HFFc6 (cell line): ENCODE measurements at regions not wholly inside any gene's neighbourhood (a gene's known extent, or its start where the extent isn't known, plus 50 kb on each side); places are given as distances from the start of the nearest gene placed in this dataset.

Source experiments
- DNase-seq: peaks from one replicate; pipeline ENCODE4 v3.0.0-alpha.2; 2018
- H3K27ac Mint-ChIP-seq: 2 replicates; pipeline ENCODE4 v1.8.0; 2020; ENCODE audit warnings: mild to moderate bottlenecking, mixed read lengths
- H3K27me3 Mint-ChIP-seq: 2 replicates; pipeline ENCODE4 v1.8.0; 2021; ENCODE audit warnings: mild to moderate bottlenecking, moderate library complexity, mixed read lengths; ENCODE audit not compliant: insufficient read depth
- H3K36me3 Mint-ChIP-seq: 2 replicates; pipeline ENCODE4 v1.8.0; 2021; ENCODE audit warnings: low read depth, mixed read lengths
- H3K4me1 Mint-ChIP-seq: 2 replicates; pipeline ENCODE4 v1.8.0; 2020; ENCODE audit warnings: low read depth, mixed read lengths
- H3K4me3 Mint-ChIP-seq: 2 replicates; pipeline ENCODE4 v1.8.0; 2020; ENCODE audit warnings: mild to moderate bottlenecking, moderate library complexity, mixed read lengths
- H3K9me3 Mint-ChIP-seq: 2 replicates; pipeline ENCODE4 v1.8.0; 2020; ENCODE audit warnings: mild to moderate bottlenecking, mixed read lengths
- TF ChIP-seq, protein P1 (sequence below): fragments of 200-600 bp; sonication (generic); IDR thresholded peaks from 2 replicates; pipeline ENCODE4 v1.5.0; 2021; ENCODE audit warnings: antibody characterized with exemption, mild to moderate bottlenecking

DNA sequence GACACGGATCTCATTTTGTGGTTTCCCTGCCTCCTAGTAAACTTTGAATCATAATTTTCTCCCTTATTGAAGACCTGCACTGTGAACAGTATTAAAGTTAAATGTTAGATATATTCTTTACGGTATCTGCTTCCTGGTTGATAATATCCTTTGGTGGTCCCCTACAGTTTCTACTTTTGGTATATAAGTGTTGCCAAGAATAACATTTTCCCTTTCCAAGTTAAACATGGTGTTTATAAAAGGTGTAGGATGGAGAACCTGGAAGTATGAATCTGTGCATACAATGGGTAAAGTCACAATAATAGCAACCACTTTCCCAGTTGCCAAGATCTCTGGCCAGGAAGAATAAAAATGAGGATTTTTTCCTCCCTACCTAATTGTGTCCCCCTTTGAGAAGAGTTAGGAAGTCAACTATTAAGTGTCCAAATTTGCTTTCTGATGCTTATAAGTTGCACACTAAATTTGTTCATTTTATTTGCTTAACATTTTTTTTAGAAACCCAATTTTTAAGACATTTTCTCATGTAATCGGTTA, 201.0 kb upstream of the STK17B start:
- H3K4me1 Mint-ChIP-seq = peaks cover 4% of the 10 kb centered on the region
- TF ChIP-seq, protein P1, sequence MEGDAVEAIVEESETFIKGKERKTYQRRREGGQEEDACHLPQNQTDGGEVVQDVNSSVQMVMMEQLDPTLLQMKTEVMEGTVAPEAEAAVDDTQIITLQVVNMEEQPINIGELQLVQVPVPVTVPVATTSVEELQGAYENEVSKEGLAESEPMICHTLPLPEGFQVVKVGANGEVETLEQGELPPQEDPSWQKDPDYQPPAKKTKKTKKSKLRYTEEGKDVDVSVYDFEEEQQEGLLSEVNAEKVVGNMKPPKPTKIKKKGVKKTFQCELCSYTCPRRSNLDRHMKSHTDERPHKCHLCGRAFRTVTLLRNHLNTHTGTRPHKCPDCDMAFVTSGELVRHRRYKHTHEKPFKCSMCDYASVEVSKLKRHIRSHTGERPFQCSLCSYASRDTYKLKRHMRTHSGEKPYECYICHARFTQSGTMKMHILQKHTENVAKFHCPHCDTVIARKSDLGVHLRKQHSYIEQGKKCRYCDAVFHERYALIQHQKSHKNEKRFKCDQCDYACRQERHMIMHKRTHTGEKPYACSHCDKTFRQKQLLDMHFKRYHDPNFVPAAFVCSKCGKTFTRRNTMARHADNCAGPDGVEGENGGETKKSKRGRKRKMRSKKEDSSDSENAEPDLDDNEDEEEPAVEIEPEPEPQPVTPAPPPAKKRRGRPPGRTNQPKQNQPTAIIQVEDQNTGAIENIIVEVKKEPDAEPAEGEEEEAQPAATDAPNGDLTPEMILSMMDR = no peak
- no peak for DNase-seq
- H3K27me3 Mint-ChIP-seq = no peaks in the 10 kb centered on the region
- no peak overlapping the region for H3K4me3 Mint-ChIP-seq
- H3K9me3 Mint-ChIP-seq = peaks cover 8% of the 10 kb centered on the region
- H3K27ac Mint-ChIP-seq = no peak overlapping the region
- H3K36me3 Mint-ChIP-seq = peaks cover 9% of the 10 kb centered on the region

DNA sequence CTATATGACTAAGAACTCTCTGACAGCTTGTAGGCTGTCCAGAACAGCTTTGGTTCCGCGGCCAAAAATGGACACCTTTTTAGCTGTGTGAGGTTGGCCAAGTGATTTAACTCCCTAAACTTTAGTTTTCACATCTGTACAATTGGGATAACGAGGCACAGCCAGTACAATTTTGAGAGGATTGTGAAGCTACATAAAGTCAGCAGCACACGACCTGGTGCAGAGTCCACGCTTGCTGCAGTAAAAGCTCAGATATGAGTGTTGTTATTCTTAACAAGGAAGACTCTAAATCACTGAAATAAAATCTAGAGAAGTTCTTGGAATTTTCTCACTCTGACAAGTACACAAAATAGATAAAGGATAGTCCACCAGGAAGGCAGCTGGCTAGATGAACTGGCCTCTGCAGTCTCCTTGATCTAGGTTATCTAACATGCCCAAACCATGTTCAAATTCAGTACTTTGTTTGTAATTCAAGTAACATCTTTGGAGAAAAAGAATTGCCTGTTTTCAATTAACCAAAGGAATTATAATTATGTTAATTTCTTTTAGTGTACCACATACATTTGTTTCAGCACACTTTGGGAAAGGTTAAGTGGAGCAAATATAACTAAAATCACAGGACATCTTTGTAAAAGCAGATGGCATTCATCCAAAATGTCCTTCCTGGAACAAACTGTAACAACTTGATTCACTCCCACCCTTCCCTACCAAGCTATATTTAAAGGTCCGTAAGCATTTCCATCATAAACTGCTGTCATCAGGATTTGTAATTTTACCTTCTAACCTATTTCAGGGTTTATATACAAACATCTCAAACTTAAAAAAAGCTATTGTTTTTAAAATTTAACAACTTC, 201.7 kb upstream of the STK17B start:
- peaks cover 7% of the 10 kb centered on the region for H3K36me3 Mint-ChIP-seq
- no peak overlapping the region for H3K27ac Mint-ChIP-seq
- H3K9me3 Mint-ChIP-seq = peaks cover 7% of the 10 kb centered on the region
- H3K27me3 Mint-ChIP-seq = no peaks in the 10 kb centered on the region; the same call in 1 of the 2 replicates
- DNase-seq = no peak
- H3K4me3 Mint-ChIP-seq = no peak overlapping the region
- H3K4me1 Mint-ChIP-seq = peaks cover 11% of the 10 kb centered on the region
- TF ChIP-seq, protein P1 = no peak

DNA sequence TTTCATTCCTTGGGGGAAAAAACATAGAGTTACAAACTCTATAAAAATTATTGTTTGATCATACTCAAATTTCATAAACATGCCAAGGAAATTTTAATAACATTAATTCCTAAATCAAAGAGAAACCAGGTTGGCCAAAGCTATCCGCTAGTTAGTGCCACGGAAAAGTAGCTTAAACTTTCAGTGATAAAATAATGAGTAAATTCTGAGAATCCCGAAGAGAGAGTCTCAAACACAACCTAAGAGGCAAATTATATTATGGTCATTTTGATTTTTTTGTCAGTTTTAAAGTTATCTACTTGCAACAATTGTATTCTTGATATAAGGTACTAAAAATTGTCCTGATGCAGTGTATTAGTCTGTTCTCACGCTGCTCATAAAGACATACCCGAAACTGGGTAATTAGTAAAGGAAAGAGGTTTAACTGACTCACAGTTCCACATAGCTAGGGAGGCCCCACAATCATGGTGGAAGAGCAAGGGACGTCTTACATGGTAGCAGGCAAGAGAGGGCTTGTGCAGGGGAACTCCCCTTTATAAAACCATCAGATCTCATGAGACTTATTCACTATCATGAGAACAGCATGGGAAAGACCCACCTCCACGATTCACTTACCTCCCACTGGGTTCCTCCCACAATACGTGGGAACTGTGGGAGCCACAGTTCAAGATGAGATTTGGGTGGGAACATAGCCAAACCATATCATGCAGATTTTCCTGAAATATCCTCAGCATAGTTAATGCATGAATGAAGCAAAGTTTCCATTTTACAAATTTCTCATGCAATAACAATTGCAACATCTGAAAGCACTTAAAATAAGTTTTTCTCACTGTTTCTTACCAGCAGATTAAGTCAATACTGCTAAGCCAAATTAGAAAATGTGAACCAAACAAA, 205.9 kb upstream of the STK17B start:
- no peak for DNase-seq
- H3K27ac Mint-ChIP-seq = no peak overlapping the region
- TF ChIP-seq, protein P1 = no peak
- no peaks in the 10 kb centered on the region; the same call in 1 of the 2 replicates for H3K27me3 Mint-ChIP-seq
- H3K4me3 Mint-ChIP-seq = no peak overlapping the region
- no peaks in the 10 kb centered on the region for H3K9me3 Mint-ChIP-seq
- peaks cover 13% of the 10 kb centered on the region for H3K4me1 Mint-ChIP-seq
- H3K36me3 Mint-ChIP-seq = no peaks in the 10 kb centered on the region

DNA sequence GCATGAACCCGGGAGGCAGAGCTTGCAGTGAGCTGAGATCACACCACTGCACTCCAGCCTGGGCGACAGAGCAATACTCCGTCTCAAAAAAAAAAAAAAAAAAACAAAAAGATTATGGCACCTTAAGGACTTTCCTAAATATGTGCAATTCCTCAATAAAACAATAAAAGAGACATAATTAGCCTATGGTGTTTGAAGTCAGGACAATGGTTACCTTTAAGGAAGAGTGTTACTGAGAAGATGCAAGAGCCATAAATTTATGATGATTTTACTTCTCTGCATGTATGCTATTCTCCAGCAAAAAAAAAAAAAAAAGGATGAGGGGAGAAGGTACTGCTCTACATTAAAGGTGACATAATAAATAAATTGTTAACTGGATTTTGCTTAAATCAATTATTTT, 208.2 kb upstream of the STK17B start:
- Mint-ChIP-seq H3K4me1 (peaks cover 13% of the 10 kb centered on the region), H3K36me3 (no peaks in the 10 kb centered on the region)

DNA sequence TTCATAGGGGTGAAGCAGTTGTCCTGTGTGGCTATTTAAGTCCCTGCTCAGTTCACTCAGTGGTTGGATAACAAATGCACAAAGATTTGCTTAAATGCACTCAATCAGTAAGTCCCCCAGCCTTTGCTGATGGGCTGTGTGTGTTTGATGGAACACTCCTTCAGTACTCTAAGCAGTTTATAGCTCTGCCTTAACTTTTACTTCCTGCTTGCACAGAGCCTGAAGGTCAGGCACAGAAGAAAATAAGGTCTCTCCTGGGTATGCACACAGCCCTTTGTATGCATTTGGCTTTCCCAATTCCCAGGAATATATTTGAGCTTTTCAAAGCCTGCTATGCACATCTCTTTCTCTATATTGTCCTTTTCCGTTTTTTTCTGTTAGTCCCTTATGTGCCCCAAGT, 208.7 kb upstream of the STK17B start:
- DNase-seq = no peak
- Mint-ChIP-seq H3K4me1 (peaks cover 13% of the 10 kb centered on the region), H3K4me3 (no peak overlapping the region), H3K27me3 (no peaks in the 10 kb centered on the region; the same call in 1 of the 2 replicates), H3K27ac (no peak overlapping the region), H3K36me3 (no peaks in the 10 kb centered on the region), H3K9me3 (no peaks in the 10 kb centered on the region)
- TF ChIP-seq, protein P1 = no peak

More for the DNA sequence above, 208.2 kb upstream of the STK17B start:
- Mint-ChIP-seq H3K27ac (no peak overlapping the region), H3K4me3 (no peak overlapping the region), H3K9me3 (no peaks in the 10 kb centered on the region), H3K27me3 (no peaks in the 10 kb centered on the region; the same call in 1 of the 2 replicates)
- DNase-seq = no peak
- TF ChIP-seq, protein P1 = no peak
